Colonic mucosa (tissue), 4 donors: ENCODE measurements at regions not wholly inside any gene's neighbourhood (a gene's known extent, or its start where the extent isn't known, plus 50 kb on each side); places are given as distances from the start of the nearest gene placed in this dataset.

Experiments
- DNase-seq: peaks from one replicate; pipeline ENCODE4 v3.0.0-alpha.2; 2020
- H3K27ac ChIP-seq: fragments of 200-600 bp; one replicate; pipeline ENCODE4 v1.8.0; 2021
- H3K27me3 ChIP-seq: fragments of 200-600 bp; one replicate; pipeline ENCODE4 v1.8.0; 2021
- H3K36me3 ChIP-seq: fragments of 200-600 bp; one replicate; pipeline ENCODE4 v1.8.0; 2021
- H3K4me1 ChIP-seq: fragments of 200-600 bp; one replicate; pipeline ENCODE4 v1.8.0; 2021; ENCODE audit warnings: mild to moderate bottlenecking
- H3K4me3 ChIP-seq: fragments of 200-600 bp; one replicate; pipeline ENCODE4 v1.8.0; 2021
- H3K9ac ChIP-seq, 2 donors: one replicate each; pipeline ENCODE4 v1.7.0; 2013; ENCODE audit warnings: control low read depth in 2 of 2, low read depth in 2 of 2, low read length in 2 of 2
- H3K9me3 ChIP-seq: fragments of 200-600 bp; one replicate; pipeline ENCODE4 v1.8.0; 2021
- CTCF ChIP-seq: fragments of 200-600 bp; IDR thresholded peaks from one replicate; pipeline ENCODE4 v1.8.0; 2022; ENCODE audit warnings: antibody characterized with exemption, mild to moderate bottlenecking
- intact Hi-C: fragments of 100-400 bp; cut with DNase I; formaldehyde crosslinking; loops from one replicate; pipeline ENCODE4 v1.14.1; 2022
- donor health status: healthy.
- donor health status: DM: no; HTN: no; CAD: no.
- donor health status: DM: no; HTN: no; CAD: no.

DNA sequence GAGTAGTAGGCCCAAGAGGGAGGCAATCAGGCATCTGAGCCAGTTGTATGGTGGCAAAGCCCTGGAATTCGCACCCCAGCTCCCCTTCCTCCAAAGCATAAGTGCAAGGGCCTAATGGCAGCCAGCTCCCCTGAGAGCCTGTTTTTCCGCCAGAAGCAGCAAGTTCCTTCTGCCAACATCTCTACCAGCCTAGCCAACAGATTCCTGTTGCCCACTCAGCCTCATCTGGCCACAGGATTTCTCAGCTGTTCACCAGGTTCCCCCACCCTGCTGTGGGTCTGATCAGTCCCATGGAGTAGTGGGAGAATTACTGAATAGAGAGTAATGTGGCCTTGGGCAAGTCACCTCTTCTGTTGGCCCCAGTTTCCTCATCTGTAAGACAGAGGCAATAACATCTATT lies 186.2 kb upstream of the PDE1C start:
- Histone ChIP-seq H3K27me3 (no peaks in the 10 kb centered on the region), H3K4me3 (no peak overlapping the region), H3K9ac (no peak overlapping the region), H3K9me3 (no peaks in the 10 kb centered on the region), H3K36me3 (no peaks in the 10 kb centered on the region), H3K27ac (no peak overlapping the region), H3K4me1 (no peaks in the 10 kb centered on the region)
- no peak for TF ChIP-seq CTCF
- no peak for DNase-seq
- intact Hi-C loops: no loop called here

- Histone ChIP-seq H3K9me3 (no peaks in the 10 kb centered on the region), H3K27me3 (no peaks in the 10 kb centered on the region), H3K4me1 (no peaks in the 10 kb centered on the region), H3K4me3 (no peak overlapping the region), H3K27ac (no peak overlapping the region), H3K36me3 (no peaks in the 10 kb centered on the region), H3K9ac (no peak overlapping the region)
- no peak for TF ChIP-seq CTCF
- DNase-seq: no peak
- intact Hi-C loops: no loop called here
These were observed 184.8 kb upstream of the PDE1C start for GRCh38 chr7:32255036-32255435.

GRCh38 chr7:32253299-32253698 lies 183.1 kb upstream of the PDE1C start:
- intact Hi-C loops: no loop called here
- TF ChIP-seq CTCF: no peak
- H3K36me3 ChIP-seq: no peaks in the 10 kb centered on the region
- no peaks in the 10 kb centered on the region for H3K4me1 ChIP-seq
- no peak overlapping the region for H3K27ac ChIP-seq
- no peaks in the 10 kb centered on the region for H3K27me3 ChIP-seq
- H3K9ac ChIP-seq: no peak overlapping the region
- DNase-seq: no peak
- no peaks in the 10 kb centered on the region for H3K9me3 ChIP-seq
- H3K4me3 ChIP-seq: no peak overlapping the region

GRCh38 chr7:32251659-32252058 lies 181.5 kb upstream of the PDE1C start:
- no peak overlapping the region for H3K9ac ChIP-seq
- no peaks in the 10 kb centered on the region for H3K36me3 ChIP-seq
- TF ChIP-seq CTCF: no peak
- no peaks in the 10 kb centered on the region for H3K9me3 ChIP-seq
- no peak overlapping the region for H3K4me3 ChIP-seq
- intact Hi-C loops: no loop called here
- DNase-seq: no peak
- no peaks in the 10 kb centered on the region for H3K4me1 ChIP-seq
- H3K27me3 ChIP-seq: no peaks in the 10 kb centered on the region
- no peak overlapping the region for H3K27ac ChIP-seq

GRCh38 chr7:32250471-32251260 lies 180.5 kb upstream of the PDE1C start:
- intact Hi-C loops: no loop called here
- H3K9me3 ChIP-seq: no peaks in the 10 kb centered on the region
- no peak for TF ChIP-seq CTCF
- no peak overlapping the region for H3K4me3 ChIP-seq
- no peak overlapping the region for H3K27ac ChIP-seq
- no peak for DNase-seq
- H3K4me1 ChIP-seq: no peaks in the 10 kb centered on the region
- no peaks in the 10 kb centered on the region for H3K36me3 ChIP-seq
- H3K9ac ChIP-seq: no peak overlapping the region
- no peaks in the 10 kb centered on the region for H3K27me3 ChIP-seq
